Caco-2 (cell line): ENCODE measurements at regions not wholly inside any gene's neighbourhood (a gene's known extent, or its start where the extent isn't known, plus 50 kb on each side); places are given as distances from the start of the nearest gene placed in this dataset.

Experiments
- BruUV-seq: library from RNA; stranded (reverse); fragments of 400-500 nt; replicated peaks from 2 replicates; lab custom pipeline; 2021; lab: Mats Ljungman, UMichigan
- CTCF ChIA-PET: fragments of 300-600 bp; sonication (Branson Sonifier 250); formaldehyde crosslinking; loops from one replicate; lab custom pipeline; 2022; ENCODE audit warnings: antibody characterized with exemption; lab: Charles Lee
- POLR2A ChIA-PET: fragments of 300-600 bp; sonication (Branson Sonifier 250); formaldehyde crosslinking; loops from one replicate; lab custom pipeline; 2022; ENCODE audit warnings: antibody characterized with exemption; lab: Charles Lee
- DNase-seq, 2 experiments: peaks; one replicate each; pipeline versions ENCODE4 v3.0.0 to v3.0.0-alpha.2; 2020 to 2022
- H3K27me3 ChIP-seq: replicated peaks from 2 replicates; pipeline ENCODE4 v1.6.0; 2011; ENCODE audit warnings: low read length; ENCODE audit not compliant: control insufficient read depth, insufficient read depth
- H3K36me3 ChIP-seq: 2 replicates; pipeline ENCODE4 v1.5.1; 2011; ENCODE audit warnings: low read length; ENCODE audit not compliant: control insufficient read depth, insufficient read depth
- H3K4me1 ChIP-seq: fragments of 250-450 bp; sonication (Bioruptor Pico); 2 replicates; pipeline ENCODE4 v1.5.1; 2020; ENCODE audit warnings: mild to moderate bottlenecking
- H3K4me3 ChIP-seq: 2 replicates; pipeline ENCODE4 v1.5.1; 2011; ENCODE audit warnings: low read depth, mild to moderate bottlenecking, control low read depth, low read length
- H3K9me3 ChIP-seq: fragments of 250-450 bp; sonication (Bioruptor Pico); 2 replicates; pipeline ENCODE4 v1.5.1; 2020; ENCODE audit warnings: mild to moderate bottlenecking, moderate library complexity
- H3K27ac Mint-ChIP-seq: one replicate; pipeline ENCODE4 v1.8.0; 2022; ENCODE audit warnings: mixed read lengths; ENCODE audit not compliant: unreplicated experiment
- H3K27me3 Mint-ChIP-seq: one replicate; pipeline ENCODE4 v1.8.0; 2022; ENCODE audit warnings: mixed read lengths; ENCODE audit not compliant: insufficient read depth, unreplicated experiment
- H3K36me3 Mint-ChIP-seq: one replicate; pipeline ENCODE4 v1.8.0; 2022; ENCODE audit warnings: mild to moderate bottlenecking, mixed read lengths; ENCODE audit not compliant: insufficient read depth, unreplicated experiment
- H3K4me1 Mint-ChIP-seq: one replicate; pipeline ENCODE4 v1.8.0; 2022; ENCODE audit warnings: low read depth, mixed read lengths; ENCODE audit not compliant: unreplicated experiment
- H3K4me3 Mint-ChIP-seq: one replicate; pipeline ENCODE4 v1.8.0; 2022; ENCODE audit warnings: mild to moderate bottlenecking, moderate library complexity, mixed read lengths; ENCODE audit not compliant: unreplicated experiment
- H3K9me3 Mint-ChIP-seq: one replicate; pipeline ENCODE4 v1.8.0; 2022; ENCODE audit warnings: mixed read lengths; ENCODE audit not compliant: unreplicated experiment
- intact Hi-C: fragments of 100-400 bp; cut with micrococcal nuclease; formaldehyde crosslinking; loops from one replicate; pipeline ENCODE4 v1.10.0; 2022; ENCODE audit not compliant: unreplicated experiment
- TF ChIP-seq, protein P1 (sequence below), 2 experiments: fragments of 200-600 bp in 1 of 2; IDR thresholded peaks; 1 replicate in 1 of 2; 2 replicates in 1 of 2; pipeline versions ENCODE4 v1.5.1 to v1.8.0; 2011 to 2022; ENCODE audit warnings: antibody characterized with exemption in 1 of 2, control low read depth in 1 of 2, inconsistent platforms in 1 of 2, low read depth in 1 of 2, low read length in 1 of 2, mild to moderate bottlenecking in 1 of 2, moderate library complexity in 1 of 2; ENCODE audit not compliant: insufficient read depth in 1 of 2, severe bottlenecking in 1 of 2, unreplicated experiment in 1 of 2

DNA sequence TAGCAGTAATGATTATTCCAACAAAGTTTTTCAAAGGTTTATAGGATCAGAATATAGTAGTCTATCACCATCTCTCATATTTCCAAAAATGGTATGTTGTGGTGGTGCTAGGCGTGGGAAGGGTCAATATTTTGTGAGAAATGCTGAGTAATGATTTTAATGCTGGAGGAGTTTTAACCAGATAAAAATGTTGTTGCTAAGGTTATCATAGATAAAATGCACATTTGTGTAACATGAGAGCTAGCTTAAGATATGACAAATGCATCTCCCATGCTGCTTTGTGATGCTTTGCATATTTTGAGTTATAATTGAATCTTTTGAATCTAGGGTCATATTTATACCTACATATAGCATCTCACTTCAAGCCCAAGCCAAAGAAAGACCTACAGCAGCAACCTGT, 103.9 kb upstream of the ROBO1 start:
- ChIA-PET POLR2A (no interaction called here), CTCF (no interaction called here)
- peaks cover 3% of the 10 kb centered on the region for H3K27me3 Mint-ChIP-seq
- no TSS peak for BruUV-seq
- intact Hi-C loops: no loop called here
- H3K4me1 Mint-ChIP-seq: no peaks in the 10 kb centered on the region
- no peak for DNase-seq
- H3K27ac Mint-ChIP-seq: no peak overlapping the region
- Histone ChIP-seq H3K4me3 (no peak overlapping the region), H3K4me1 (no peaks in the 10 kb centered on the region), H3K9me3 (no peaks in the 10 kb centered on the region), H3K27me3 (no peaks in the 10 kb centered on the region), H3K36me3 (no peaks in the 10 kb centered on the region)
- H3K4me3 Mint-ChIP-seq: no peak overlapping the region
- TF ChIP-seq, protein P1, sequence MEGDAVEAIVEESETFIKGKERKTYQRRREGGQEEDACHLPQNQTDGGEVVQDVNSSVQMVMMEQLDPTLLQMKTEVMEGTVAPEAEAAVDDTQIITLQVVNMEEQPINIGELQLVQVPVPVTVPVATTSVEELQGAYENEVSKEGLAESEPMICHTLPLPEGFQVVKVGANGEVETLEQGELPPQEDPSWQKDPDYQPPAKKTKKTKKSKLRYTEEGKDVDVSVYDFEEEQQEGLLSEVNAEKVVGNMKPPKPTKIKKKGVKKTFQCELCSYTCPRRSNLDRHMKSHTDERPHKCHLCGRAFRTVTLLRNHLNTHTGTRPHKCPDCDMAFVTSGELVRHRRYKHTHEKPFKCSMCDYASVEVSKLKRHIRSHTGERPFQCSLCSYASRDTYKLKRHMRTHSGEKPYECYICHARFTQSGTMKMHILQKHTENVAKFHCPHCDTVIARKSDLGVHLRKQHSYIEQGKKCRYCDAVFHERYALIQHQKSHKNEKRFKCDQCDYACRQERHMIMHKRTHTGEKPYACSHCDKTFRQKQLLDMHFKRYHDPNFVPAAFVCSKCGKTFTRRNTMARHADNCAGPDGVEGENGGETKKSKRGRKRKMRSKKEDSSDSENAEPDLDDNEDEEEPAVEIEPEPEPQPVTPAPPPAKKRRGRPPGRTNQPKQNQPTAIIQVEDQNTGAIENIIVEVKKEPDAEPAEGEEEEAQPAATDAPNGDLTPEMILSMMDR (IDR thresholded peaks at IDR 0.05; ENCODE audit: insufficient read depth in 1 of 2, low read depth in 1 of 2, low read length in 1 of 2, severe bottlenecking in 1 of 2, unreplicated experiment in 1 of 2): no peak
- H3K9me3 Mint-ChIP-seq: no peaks in the 10 kb centered on the region
- H3K36me3 Mint-ChIP-seq: no peaks in the 10 kb centered on the region

DNA sequence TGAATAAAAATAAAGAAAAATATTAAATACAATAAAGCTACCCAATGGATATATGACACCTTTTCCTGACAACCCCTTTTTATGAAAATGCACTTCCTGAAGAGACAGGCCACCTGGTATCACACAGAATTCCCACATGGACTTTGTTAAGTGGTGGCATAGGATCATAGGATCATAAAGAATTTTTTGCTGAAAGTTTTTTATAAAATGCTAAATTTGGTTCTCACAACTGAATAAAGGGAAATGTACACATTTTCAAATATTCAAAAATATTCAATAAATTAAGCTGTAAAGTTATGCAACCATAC, 102.5 kb upstream of the ROBO1 start:
- Mint-ChIP-seq H3K9me3 (no peaks in the 10 kb centered on the region), H3K27me3 (peaks cover 3% of the 10 kb centered on the region), H3K27ac (no peak overlapping the region), H3K4me1 (no peaks in the 10 kb centered on the region), H3K36me3 (no peaks in the 10 kb centered on the region), H3K4me3 (no peak overlapping the region)
- intact Hi-C loops: no loop called here
- Histone ChIP-seq H3K4me1 (0 out of 2 replicates have a peak, but pooled peaks cover 3% of the 10 kb centered on the region), H3K4me3 (no peak overlapping the region), H3K36me3 (no peaks in the 10 kb centered on the region), H3K9me3 (no peaks in the 10 kb centered on the region), H3K27me3 (no peaks in the 10 kb centered on the region)
- ChIA-PET POLR2A (no interaction called here), CTCF (no interaction called here)
- no peak for DNase-seq
- no TSS peak for BruUV-seq
- TF ChIP-seq, protein P1 (IDR thresholded peaks at IDR 0.05; ENCODE audit: insufficient read depth in 1 of 2, low read depth in 1 of 2, low read length in 1 of 2, severe bottlenecking in 1 of 2, unreplicated experiment in 1 of 2): no peak

DNA sequence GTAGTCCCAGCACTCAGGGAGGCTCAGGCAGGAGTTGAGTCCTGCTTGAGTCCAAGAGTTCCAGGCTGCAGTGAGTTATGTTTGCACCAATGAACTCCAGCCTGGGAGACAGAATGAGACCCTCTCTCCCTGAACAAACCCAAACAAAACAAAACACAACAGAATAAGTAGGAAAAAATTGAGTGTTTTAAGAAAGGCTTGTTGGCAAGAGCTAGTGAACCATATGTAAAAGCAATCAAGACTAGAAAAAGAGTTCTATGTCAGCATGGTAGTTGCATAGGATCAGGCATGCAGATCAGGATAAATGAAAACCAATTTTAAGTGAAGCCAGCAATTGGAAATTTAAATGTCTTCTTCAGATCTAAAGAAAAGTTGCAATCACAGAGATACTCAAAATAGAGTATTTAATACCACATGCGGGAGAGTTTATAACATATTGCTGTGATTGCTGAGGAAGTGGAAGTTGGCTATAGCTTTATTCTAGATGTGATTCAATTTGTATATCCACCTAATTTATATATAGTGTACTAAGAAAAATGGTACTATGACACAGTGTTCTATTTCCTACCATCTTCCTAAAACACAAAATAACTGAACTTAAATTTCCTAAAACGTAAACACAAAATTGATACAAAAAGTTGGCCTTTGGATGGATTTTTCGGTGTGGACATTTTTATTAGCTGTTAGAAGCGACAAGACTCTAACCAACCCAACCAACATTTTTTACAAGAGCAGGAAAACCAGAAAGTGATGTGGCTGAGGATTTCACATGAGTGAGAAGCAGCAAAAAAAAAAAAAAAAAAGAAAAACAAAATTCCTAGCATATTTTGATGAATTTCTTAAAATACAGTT, 101.9 kb upstream of the ROBO1 start:
- CTCF ChIA-PET: no interaction called here
- TF ChIP-seq, protein P1 (IDR thresholded peaks at IDR 0.05; ENCODE audit: insufficient read depth in 1 of 2, low read depth in 1 of 2, low read length in 1 of 2, severe bottlenecking in 1 of 2, unreplicated experiment in 1 of 2): no peak
- POLR2A ChIA-PET: no interaction called here
- Mint-ChIP-seq H3K27me3 (peaks cover 3% of the 10 kb centered on the region), H3K36me3 (no peaks in the 10 kb centered on the region), H3K4me3 (no peak overlapping the region), H3K27ac (no peak overlapping the region), H3K4me1 (no peaks in the 10 kb centered on the region), H3K9me3 (no peaks in the 10 kb centered on the region)
- H3K4me3 ChIP-seq: no peak overlapping the region
- no peaks in the 10 kb centered on the region for H3K9me3 ChIP-seq
- DNase-seq: no peak
- no peaks in the 10 kb centered on the region for H3K36me3 ChIP-seq
- H3K4me1 ChIP-seq: 0 out of 2 replicates have a peak, but pooled peaks cover 3% of the 10 kb centered on the region
- H3K27me3 ChIP-seq: no peaks in the 10 kb centered on the region
- intact Hi-C loops: no loop called here
- BruUV-seq: no TSS peak
